HG03571 (cell line): ENCODE measurements at regions not wholly inside any gene's neighbourhood (a gene's known extent, or its start where the extent isn't known, plus 50 kb on each side); places are given as distances from the start of the nearest gene placed in this dataset.

ENCODE experiments used
- ATAC-seq: cut with Tn5 transposase; IDR thresholded peaks from one replicate; pipeline ENCODE4 v1.9.1; 2021; ENCODE audit not compliant: unreplicated experiment

GRCh38 chr15:81536356-81536755, 162.3 kb upstream of the TMC3 start:
- ATAC-seq: no peak

- ATAC-seq: no peak
Observed at GRCh38 chr15:81534124-81534523, 160.1 kb upstream of the TMC3 start.

- ATAC-seq: no peak
Observed at GRCh38 chr15:81532001-81532400, 158.0 kb upstream of the TMC3 start.

GRCh38 chr15:81531109-81531592, 157.1 kb upstream of the TMC3 start:
- no peak for ATAC-seq

- ATAC-seq: no peak
Observed at GRCh38 chr15:81530271-81530691, 156.3 kb upstream of the TMC3 start.

GRCh38 chr15:81529481-81529880, 155.5 kb upstream of the TMC3 start:
- ATAC-seq: no peak

DNA sequence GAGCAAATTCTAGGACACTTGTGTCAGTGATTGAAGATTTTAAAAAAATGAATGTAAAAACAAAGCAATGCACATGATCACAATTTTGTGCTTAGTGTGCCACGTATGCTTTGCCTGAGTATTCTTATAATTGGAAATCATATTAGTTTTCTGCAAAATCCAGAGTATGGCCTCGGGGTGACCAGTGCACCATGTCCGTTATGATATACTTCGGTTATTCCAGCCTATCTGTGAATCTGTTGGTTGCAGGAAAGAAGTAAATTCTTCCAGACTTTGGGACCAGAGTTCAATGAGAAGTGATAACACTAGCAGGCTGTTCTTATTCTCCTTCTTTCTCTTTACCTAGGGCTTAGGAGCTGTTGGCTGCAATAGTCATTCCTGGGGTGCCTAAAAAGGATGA, 152.0 kb upstream of the TMC3 start:
- no peak for ATAC-seq

DNA sequence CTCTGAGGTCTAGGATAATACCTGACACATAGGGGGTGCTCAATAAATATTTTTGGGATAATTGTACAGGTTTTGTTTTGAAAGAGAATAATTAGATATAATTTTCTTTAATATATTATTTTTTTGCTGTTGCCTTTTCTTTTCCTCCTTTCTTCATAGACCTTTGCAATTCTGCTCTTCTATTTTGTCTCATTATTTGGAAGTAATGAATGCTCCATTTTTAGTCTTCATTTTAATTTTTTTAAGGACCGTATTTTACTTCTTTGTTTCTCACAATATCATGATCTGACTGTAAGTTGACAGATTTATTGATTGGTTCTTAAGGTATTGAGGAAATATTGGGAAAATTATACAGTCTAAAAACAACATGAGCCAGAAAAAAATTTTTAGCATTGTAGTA, 150.5 kb upstream of the TMC3 start:
- ATAC-seq: no peak

GRCh38 chr15:81523867-81524266, 149.9 kb upstream of the TMC3 start:
- ATAC-seq: no peak

DNA sequence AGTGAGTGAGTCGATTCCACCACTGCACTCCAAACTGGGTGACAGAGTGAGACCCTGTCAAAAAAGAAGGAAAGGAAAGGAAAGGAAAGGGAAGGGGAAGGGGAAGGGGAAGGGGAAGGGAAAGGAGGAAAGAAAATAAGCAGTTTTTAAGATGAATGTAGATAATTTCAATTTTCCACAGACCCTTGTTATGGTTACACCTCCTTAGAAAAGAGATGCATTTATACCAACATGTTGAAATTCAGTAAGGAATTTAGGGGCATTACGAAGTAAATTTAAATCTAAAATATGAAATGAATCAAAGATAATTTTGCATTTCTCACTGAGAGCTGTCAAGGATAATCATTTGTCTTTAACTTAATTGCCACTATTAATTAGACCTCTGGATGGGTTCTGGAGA, 146.5 kb upstream of the TMC3 start:
- ATAC-seq: no peak

GRCh38 chr15:81516461-81516860, 142.4 kb upstream of the TMC3 start:
- ATAC-seq: no peak

GRCh38 chr15:81516012-81516411, 142.0 kb upstream of the TMC3 start:
- ATAC-seq: no peak

GRCh38 chr15:81514725-81515124, 140.7 kb upstream of the TMC3 start:
- no peak for ATAC-seq

DNA sequence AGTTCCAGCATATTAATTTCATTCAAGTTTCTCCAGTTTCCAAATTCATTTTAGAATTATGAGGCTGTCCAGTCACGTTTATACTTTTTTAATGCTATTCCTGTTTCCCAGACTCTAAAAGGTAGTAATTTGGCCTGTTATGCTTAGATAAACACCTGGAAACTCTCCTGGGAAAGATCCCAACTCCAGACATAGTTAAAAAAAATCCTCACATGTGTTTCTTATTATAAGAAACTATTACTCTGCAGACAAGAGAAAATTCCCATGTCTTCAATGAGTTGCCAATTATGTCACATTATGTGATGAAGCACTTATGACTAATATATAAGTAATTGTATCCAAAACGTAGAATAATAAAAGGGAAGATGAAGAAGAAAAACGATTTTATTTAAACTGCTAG, 137.1 kb upstream of the TMC3 start:
- no peak for ATAC-seq

DNA sequence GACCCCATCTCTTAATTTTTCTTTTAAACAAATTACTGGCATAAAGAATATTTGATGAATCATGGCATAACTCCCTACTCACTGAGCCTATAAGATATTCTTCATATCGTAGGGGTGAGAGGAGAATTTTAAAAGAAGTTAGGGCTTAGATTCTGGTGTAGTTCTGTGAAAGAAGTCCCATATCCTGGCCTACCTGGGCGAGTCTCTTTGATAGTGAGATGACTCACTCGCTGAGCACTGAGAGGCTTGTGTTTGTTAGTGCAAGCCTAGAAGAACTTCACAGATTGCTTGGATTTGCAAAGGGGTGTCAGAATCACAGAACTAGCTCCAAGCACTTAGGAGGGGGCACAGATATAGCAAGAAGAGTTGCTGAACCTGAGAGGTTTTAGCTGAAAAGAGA, 133.8 kb upstream of the TMC3 start:
- no peak for ATAC-seq

DNA sequence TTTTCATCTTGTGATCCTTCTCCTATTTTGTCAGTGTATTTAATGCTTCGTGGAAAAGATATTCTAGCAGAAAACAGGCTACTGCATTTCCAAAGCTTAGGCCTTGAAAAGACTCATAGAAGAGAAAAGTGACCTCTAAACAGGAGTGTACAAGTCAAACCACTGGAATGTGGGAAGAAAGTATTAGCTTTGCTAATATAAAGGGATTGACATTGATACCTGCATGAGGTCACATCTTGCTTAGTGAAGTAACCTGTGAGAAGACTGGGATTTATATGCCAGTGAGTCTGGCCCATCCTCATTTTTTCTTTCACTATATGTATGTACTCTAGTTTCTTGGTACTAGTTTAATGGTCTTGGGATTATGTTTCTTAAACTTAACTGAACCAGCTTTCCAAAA, 132.9 kb upstream of the TMC3 start:
- no peak for ATAC-seq

DNA sequence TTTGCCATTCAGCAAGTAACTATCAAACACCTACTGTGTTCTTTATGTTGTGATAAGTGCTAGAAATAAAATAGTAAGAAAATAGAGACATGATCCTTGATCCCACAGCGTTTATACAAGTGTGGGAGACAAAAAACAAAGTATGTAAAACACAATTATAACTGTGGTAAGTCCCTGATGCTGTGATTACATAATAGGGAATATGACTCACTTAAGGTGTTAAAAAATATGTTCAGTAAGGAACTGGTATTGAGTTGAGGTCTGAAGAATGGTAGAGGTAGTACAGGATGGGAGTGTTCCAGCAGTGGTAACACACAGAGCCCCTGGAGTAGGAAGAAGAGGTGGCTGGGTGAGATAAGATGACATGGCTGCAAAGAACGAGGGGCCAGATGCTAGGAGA, 132.1 kb upstream of the TMC3 start:
- no peak for ATAC-seq

DNA sequence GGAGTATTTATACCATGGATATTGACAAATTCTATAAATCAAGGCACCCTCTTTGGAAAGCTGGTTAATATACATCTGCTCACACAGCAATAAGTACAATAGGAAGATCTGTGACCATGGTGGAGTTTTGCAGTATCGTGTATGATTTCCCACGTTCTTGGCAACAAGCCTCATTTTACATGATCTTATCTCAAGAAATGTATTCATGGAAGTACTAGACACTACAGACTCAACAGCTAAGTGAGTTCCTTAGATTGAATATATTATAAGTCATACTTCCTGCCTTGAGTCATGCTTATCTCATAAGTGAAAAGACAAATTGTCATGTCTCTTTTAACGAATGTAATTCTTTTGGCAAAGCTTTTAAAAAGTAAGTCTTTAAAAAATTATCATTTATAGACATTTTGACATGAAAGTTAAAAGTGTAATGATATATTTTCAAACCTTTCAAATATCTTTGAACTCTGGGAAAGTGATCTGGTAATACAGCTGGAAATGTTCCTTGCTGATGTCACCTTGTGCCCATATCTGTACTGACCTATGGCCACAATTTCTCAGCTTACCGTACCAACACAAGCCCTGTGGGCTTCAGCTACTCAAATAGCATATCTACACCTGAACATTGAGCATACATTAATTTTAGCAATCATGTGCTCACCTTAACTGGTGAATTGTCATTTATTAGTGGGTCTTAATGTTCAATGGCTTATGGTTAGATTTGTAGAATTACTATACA, 130.3 kb upstream of the TMC3 start:
- ATAC-seq: no peak

DNA sequence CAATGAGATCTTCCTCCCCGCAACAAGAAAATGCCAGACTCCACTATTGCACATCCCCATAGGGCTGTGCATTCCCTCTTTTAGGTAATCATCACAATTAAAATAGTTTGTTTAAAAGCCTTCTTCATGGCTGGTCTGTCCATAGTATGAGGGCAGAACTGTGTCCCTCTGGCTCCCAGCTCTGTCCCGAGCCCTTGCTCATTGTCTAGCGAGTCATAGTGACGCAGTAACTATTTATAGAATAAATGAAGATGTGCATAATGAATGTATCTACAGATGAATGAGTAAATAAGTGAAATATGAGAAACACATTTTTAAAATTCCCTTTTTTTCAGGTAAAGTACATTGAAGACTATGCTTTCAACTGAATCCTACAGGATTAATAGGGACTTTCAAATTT, 128.4 kb upstream of the TMC3 start:
- no peak for ATAC-seq

- no peak for ATAC-seq
Observed at GRCh38 chr15:81500081-81500480, 126.1 kb upstream of the TMC3 start.

GRCh38 chr15:81498294-81498693, 124.3 kb upstream of the TMC3 start:
- ATAC-seq: no peak

DNA sequence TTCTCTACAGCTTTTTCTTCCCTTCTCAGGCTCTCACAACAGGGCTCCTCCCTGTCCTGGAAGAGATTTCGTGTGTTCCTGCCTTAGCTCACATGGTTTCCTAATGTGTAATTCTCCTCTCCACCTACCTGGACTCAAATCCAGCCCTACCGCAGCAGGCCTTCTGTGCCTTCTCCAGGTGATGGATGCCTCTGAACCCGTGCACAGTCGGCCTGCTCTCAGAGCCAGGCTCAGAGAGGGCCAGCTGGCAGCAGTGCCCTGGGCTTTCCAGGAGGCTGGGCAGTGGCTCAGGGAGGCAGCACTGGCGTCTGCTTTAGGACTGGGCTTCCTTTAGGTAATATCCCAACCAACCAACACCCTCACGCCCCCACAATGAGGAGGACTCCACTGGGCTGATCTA, 123.2 kb upstream of the TMC3 start:
- ATAC-seq: no peak

DNA sequence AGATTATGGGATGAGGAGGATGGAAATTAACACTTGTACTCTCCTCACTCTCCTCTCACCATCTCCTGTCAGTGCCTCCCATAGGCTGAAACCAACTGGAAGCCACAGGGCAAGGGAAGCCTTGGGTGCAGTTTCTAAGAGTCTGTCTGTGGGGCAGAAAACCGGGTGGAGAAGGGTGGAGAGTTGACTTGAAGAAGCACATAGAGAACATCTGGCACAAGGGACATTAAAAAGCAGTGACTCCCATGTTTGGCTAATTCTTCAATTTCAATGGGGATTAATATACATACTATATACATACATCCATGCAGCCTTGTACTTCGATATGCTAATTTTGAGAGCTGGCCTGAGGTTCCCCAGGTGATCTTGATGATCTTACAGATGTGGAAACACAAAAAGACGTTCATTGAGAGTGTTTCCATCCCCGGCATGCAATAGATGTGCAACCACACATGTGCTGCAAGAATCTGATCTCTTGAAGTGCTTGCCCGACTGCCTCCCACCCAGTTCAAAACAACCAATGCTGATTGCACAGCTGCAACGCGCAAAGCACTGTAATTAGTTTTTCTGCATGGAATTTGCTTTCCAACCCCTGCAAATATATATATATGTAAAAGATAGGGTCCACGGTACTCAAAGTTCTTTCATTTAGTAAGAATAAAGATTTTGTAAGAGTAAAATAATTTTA, 121.9 kb upstream of the TMC3 start:
- ATAC-seq: no peak
